ENCODE measurements at regions not wholly inside any gene's neighbourhood (a gene's known extent, or its start where the extent isn't known, plus 50 kb on each side); places are given as distances from the start of the nearest gene placed in this dataset.

DNA sequence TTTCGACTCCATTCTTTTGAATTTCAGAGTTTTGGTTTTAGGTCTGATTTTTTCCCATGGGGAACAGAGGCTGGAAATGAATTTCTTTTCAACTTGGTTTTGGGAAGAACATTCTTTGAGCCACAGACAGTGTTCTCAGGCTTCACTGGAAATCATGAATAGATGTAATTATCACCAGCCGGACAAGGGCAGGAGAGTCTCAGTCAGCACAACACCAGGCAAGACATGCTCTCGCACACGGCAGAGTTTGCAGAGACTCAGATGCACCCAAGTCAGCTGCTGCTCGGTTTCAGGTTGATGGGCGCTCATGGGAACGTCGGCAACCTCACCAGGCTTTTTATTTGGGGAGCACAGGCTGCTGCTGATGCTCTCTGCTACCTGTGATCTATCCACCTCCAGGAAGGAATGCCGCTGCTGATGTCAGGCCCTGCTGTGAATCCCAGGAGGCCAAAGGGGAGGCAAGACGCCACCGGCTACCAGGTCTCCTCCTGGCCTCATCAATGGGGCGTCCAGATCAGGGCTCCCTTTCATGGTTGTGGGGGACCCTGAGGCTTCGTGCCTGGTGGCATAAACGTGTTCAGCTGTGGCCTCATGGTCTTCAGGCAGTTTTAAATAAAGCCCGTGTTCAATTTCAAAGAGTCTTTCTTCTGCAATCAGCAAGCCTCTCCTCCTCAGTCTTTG lies 332.3 kb upstream of the IRX4 start:
- DNase-seq (ENCODE audit: low read depth in 1 of 2, low spot score in 1 of 2): no peak

DNA sequence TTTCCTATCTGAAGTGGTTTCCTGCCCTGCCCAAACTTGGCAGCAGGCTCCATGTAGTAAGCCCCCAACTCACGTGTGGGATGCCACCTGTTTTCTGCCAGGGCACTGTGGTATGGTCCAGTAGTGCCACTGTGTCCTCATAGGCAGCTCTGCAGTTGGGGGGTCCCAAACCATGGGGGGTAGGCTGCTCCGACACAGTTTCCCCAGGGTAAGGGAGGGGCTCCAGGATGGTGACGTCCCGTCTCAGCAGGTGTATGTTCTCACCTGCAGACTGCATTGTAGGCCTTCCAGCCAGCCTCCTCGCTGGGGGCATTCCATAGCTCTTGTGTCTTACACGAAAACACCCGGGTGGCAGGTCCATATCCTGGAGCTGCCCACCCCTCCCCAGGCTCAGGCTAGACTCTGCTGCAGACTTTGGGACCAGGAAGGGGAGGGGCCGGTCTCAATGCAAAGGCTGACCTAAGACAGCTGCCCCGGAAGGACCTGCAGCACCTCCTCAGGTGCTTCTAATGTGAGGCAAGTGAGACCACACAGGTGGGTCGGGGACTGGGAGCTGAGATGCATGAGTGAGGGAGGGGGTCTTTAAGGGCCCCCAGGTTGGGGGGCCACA lies 330.5 kb upstream of the IRX4 start:
- DNase-seq (ENCODE audit: low read depth in 1 of 2, low spot score in 1 of 2): no peak

DNA sequence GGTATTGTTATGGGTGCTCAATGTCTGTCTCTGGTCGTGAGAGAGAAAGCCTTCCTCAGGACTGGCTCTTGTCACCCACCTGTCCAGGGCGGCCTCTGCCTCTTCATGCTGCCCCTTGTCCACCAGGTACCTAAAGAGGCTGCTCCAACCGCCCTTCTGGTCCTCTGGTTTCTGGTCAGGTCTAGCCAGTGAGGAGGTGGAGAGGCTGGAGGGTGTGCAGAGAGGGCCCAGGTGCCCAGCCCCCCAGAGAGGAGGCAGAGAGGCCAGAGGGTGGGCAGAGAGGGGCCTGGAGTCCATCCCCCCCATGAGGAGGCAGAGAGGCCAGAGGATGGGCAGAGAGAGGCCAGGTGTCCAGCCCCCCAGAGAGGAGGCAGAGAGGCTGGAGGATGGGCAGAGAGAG lies 329.8 kb upstream of the IRX4 start:
- no peak for DNase-seq (ENCODE audit: low read depth in 1 of 2, low spot score in 1 of 2)

DNA sequence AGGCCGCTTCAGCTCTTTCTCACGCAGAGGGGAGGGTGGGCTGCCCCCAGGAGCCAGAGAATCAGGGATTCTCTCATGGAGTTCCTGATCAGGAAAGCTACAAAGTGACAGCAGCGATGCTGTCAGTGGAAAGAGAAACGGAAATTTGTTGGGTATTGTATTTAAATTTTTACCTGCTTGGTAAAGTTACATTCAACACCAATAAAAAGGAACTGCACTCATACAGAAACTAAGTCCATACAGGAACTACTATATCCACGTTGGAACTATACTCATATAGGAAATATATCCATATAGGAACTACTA lies 325.5 kb upstream of the IRX4 start:
- no peak for DNase-seq (ENCODE audit: low read depth in 1 of 2, low spot score in 1 of 2)

DNA sequence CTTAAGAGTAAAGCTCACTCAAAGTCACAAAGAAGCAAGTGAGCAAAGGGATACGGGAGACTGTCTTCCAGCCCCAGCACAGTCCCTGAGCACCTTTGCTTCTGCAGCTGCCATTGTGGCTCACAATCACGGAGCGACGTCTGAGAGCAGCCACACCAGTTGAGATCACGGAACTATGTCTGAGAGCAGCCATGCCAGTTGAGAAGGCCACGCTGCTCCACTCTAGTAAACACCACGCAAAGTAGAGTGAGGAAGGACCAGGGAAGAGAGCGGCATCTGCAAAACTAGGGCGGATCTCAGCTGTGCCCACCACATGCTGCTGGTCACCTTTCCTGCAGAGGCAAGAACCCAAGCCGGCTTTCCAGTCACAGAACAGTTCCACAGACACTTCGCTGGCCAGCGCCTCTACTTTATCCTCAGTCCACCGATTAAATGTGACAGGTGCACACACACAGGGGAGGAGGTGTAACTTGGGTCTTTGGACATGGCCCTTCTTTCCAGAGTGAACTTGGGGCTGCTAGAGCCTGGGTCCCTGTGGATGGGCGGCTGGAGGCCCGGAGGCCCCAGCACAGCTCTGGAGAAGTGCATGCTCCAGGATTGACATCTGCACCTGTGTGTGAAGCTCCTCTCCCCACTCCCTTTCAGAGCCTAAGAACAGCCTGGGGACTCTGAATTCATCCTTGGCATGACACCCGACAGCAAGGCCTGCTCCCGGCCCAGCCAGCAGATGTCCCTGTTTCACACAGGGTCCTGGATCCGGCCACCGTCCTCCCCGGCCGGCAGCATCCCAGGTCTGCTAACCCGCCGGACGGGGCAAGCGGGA lies 324.9 kb upstream of the IRX4 start:
- DNase-seq (ENCODE audit: low read depth in 1 of 2, low spot score in 1 of 2): no peak

DNA sequence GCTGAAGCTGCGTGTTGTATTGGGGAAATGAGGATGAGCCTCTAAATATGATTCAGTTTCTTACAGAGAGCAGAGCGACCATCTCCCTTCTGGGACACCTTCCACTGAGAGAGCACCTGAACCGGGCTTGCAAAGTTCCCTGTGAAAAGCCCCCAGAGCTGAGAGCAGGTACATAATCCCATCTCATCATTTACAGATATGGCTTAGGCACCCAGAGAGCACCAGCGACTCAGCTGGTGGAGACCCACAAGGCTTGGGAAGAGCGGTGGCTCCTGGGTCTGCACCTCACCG lies 324.3 kb upstream of the IRX4 start:
- no peak for DNase-seq (ENCODE audit: low read depth in 1 of 2, low spot score in 1 of 2)

DNA sequence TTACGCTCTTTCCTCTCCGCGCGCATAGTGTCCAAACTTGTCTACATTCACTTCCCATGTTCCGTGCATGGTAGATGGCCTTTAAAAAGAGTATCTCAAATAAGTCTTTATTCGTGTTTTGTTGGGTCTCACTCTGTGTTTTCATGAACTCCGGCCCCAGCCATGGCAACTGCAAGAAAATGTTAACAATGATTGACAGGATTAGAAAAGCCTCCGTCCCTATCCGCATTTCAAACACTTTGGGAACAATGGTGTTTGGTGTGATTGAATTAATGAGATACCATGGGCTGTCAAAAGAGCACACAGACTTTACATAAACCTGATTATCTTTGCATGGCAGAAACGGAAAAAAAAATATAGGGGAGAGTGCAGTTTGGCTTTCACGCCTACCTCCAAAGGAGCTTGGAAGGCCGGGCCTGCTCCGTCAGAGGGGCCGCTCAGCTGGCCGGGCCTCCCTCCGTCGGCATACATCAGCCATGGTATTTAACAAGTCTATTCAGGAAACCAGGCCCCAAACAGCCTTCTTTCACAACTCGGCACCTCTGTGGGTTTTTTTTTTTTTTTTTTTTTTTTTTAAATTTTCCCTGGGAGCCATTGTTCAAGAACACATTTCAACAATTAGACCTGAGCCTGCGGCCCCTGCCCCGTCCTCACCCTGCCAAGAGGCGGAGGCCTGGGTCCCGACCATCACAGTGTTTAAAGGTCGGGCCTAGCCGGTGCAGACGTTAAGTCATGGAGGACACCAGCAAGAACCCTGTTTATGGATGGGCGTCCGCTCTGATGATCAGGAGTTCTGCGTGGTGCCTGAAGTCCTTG lies 323.8 kb upstream of the IRX4 start:
- DNase-seq (ENCODE audit: low read depth in 1 of 2, low spot score in 1 of 2): no peak

DNA sequence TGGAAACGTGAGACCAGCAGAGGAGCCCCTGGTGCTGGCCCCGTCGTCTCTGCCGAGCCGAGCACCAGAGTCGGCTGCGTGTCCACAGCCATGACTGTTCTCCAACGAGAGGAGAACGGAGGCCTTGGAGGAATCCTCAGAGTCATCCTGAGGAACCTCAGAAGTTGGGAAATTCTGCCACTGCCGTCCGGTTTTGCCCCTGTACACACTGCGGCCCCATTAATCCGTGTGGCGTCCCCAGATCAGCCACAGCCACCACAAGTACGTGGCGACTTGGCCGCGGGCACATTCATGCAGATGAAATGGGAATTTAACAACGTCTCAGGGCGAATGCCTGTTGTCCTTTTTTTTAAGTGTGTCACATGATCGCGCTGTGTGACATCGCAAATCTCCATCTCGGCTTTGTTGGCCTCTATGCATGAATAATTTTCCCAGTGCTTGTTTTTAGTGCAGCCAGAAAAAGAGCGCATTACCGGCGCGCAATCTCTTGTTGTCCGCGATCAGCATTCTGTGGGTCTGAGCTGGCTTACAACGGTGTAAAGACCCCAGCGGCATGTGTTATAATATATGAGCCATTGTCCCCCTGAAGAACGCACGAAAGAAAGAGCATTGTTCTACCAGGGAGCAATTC lies 323.0 kb upstream of the IRX4 start:
- DNase-seq (ENCODE audit: low read depth in 1 of 2, low spot score in 1 of 2): no peak

DNA sequence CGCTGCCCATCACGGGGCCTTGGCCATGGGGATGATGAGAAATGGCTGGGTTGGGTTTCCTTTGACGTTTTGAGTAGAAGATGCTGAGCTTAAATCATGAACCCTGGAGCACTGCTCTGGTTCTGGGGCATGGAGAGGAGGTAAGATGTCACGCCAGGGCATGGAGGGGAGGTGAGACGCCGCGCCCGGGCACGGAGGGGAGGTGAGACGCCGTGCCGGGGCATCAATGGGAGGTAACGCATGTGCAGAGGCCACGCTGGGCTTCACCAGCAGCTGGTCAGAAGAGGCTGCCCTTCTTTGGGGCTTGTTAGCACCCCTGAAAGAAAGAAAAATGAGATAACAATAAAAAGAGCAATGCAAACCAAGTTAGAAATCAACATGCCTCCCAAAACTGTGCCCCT lies 322.5 kb upstream of the IRX4 start:
- no peak for DNase-seq (ENCODE audit: low read depth in 1 of 2, low spot score in 1 of 2)

DNA sequence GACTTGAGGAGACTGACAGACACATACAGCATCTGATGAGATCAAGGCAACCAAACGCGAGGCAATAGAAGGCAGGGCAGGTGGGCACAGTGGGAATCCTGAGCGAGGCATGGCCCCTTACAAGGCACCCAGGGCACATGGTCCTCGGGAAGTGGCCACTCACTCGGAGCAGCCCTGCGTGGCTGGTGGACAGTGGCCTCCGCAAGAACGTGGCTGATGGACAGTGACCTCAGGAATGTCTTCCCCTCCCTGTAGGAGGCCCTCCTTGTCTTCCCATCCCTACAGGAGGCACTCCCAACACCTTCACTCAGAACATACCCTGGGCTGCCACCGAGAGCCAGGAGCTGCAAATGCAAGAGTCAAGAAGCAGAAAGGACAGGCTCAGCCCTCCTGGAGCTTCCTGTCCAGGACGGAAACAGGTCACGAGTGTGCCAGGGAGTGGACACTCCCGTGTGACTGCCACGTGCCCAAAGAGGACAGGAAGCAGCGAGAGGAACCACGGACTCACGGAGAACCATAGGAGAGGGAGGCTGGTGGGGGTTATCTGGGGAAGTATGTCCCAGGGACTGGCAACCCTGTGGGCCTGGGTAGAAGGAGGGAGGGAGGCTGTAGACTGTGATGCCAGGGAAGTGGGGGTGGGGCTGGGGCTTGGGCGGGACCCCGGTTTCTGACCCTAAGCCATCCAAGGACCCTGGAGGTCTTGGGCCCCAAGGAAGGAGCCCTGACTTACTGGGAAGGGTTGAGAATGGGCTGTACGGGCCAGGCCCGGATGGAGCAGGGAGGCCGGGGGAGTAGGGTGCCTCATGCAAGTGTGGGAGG lies 321.9 kb upstream of the IRX4 start:
- no peak for DNase-seq (ENCODE audit: low read depth in 1 of 2, low spot score in 1 of 2)

DNA sequence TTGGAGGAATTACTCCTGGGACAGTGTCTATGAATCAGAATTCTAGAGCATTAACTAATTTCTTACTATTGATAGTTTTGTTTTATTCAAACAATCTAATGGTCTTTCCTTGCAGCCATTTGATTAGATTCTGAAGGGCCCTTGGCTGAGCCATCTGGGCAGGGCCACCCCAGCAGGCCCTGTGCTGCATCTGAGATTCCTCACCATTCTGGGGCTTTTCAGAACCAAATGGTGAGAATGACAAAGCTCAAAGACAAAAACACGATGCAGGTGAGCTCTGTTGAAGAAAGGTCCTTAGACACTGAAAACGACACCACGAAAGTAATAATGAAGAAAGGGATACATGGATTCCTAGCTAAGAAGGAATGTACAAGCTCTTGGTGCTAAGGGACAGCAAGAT lies 321.0 kb upstream of the IRX4 start:
- DNase-seq (ENCODE audit: low read depth in 1 of 2, low spot score in 1 of 2): no peak

DNA sequence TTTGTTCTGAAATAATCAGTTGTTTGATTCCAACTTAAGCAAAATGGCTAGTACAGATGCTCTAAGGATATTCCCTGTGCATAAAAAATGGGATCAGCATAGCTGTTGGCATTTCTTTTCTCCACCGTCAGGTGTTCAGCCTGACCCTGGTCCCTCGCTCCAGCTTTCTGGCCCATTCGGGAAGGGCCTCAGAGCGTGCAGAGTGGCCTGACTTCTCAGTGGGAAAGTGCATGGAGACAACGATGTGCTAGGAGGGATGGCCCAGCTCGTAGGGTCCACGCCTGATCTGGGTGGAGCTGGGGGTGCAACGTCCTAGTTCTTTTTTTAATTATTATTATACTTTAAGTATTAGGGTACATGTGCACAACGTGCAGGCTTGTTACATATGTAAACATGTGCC lies 319.1 kb upstream of the IRX4 start:
- no peak for DNase-seq (ENCODE audit: low read depth in 1 of 2, low spot score in 1 of 2)

DNA sequence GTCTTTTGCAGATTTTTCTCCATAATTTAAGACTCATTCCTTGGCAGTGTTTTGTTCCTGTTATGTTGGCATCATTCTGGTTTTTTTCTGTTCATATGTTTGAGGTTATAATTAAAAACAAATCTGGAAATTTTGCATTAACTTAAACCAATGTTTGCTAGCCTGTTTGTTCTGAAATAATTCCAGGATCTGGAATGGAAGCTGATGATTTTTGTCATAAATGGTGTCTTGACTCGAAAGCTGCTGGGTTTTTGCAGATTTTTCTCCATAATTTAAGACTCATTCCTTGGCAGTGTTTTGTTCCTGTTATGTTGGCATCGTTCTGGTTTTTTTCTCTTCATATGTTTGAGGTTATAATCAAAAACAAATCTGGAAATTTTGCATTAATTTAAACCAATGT lies 318.7 kb upstream of the IRX4 start:
- DNase-seq (ENCODE audit: low read depth in 1 of 2, low spot score in 1 of 2): no peak

DNA sequence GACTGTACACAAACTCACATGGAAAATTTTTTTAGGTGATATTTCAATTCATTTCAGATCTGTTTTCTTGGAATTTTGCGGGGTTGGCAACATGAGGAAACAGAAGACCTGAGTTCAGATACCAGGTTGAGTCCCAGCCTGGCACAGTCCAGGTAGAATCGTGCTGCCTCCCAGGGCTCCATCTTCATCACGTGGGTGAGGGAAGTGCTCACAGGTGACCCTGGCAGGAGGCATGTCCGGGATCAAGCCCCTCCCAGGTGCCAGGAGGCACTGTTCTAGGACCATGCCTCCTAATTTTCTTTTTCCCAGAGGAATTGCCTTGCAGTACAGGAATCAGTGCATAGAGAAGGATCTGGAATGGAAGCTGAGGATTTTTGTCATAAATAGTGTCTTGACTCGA lies 318.3 kb upstream of the IRX4 start:
- no peak for DNase-seq (ENCODE audit: low read depth in 1 of 2, low spot score in 1 of 2)

DNA sequence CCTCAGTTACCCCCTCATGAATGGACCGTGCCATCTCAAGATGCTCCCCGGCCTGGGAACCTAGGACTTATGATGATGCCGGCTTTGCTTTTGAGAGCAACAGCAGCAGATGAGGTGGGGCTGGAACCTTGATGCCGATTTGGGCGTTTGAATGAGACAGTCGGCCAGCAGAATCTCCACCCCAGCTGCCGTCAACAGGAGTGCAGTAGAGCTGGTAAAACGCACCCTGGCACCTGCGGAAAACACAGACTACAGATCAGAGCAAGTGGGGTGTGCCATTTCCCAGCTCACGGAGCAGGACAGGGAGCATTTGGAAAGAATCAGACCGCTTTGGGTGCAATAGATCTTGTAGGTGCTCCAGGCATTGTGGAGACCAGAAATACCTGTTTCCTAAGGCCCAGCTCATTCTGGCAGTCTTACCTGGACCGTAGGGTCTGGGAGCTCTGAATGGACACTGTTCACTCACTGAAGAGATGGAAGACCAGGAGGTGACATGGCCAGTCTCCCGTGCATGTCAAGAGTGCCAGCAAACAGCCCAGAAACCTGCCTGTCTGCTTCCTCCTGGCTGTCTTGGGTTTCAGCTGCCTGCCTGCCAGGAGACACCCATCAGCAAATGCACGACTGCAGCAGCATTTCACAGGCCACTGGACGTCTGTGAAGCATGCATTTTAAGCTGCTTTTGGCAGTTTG lies 317.7 kb upstream of the IRX4 start:
- no peak for DNase-seq (ENCODE audit: low read depth in 1 of 2, low spot score in 1 of 2)

DNA sequence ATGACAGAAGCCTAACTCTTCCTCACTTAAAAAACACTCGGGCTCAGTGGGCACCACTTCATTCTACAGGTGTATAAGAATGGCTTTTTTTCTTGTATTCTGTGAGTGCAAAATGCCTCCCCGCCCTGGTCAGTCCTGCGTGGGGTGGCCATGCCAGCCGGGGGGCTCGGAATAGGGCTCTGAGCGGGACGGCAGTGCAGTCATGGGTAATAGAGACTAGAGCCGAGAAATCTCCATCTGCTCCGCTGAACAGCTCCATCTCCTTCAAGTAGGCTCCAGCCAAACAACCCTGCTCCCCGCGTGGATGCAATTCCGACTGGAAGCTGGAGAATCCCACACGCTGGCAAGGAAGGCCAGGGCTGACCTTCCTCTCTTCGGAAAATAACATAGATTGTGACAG lies 317.0 kb upstream of the IRX4 start:
- no peak for DNase-seq (ENCODE audit: low read depth in 1 of 2, low spot score in 1 of 2)

DNA sequence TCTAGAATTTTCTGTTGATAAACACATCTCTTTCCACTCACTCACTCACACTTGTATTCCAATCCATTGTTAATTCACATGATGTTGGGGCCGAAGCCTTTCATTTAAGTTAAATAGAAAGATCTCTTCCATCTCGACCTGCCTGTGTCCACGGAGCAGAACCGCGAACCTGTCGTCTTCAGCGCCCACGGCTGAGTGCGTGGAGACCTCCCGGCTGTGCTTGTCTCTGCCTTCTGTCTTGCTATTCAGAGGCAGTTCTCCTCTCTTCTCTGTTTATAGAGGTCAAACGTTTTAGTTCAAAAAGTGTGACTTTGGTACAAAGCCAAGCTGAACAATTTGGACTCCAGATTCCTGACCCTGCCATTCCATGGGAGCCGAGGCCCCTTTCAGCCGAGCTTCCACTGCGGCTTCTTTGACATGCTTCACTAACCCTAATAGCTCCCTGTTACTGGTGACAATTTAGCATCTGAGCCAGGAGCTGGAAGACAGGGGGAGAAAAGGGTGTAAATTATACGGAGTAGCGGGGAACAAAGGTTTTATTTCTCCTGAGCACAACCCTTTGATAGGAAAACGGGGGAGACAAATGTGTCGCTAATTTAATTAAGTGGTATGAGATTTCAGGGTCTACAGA lies 314.4 kb upstream of the IRX4 start:
- DNase-seq (ENCODE audit: low read depth in 1 of 2, low spot score in 1 of 2): no peak

DNA sequence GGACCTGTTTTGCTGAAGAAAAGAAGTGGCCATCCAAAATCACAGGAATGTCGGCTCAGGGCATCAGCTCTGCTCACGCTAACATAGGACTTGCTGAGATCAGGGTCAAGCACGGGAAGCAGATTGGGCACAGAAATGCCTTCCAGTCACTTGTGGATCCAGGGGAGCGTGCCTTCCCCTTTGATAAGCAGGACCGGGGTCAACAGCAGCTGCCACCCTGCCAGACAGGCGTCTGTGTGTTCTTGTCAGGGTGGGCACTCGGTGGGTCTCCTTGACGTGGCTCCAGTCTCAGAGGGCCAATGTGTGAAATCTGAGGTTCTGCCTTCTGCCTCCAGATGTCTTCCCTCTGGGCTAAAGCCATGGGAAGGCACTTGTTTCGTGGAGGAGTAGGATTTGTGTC lies 313.7 kb upstream of the IRX4 start:
- DNase-seq (ENCODE audit: low read depth in 1 of 2, low spot score in 1 of 2): no peak

DNA sequence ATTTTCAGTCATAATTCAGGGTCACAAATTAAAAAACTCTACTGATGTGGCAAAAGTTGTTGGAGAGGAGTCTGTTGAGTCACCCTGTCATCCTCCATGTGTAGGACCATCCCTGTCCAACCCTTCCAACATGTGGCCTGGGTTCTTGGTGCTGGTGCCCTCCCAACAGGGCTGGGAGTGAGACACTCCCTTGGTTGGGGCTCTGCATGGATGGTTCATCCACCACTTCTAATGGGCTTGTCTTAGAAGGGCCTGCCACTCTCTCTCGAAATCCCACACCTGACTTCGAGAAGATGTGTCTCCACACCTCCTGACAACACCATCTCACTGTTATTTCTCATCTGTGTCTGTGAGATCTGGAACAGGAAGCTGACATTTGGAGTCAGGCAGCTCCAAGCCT lies 312.2 kb upstream of the IRX4 start:
- DNase-seq (ENCODE audit: low read depth in 1 of 2, low spot score in 1 of 2): no peak

DNA sequence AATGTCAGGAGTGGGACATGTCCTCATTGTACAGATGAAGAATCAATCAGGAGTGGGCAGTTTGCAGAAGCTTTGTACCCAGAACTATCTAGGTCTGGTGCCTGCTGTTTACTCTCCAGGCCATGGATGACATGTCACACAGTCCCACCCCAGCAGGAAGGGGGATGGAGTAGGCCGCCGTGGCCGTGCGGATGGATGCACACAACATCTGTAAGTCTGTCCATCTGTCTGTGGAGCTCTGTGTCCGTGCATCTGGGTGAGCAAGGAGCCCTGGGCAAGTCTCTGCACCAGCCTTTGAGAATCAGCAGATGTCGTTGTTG lies 311.5 kb upstream of the IRX4 start:
- no peak for DNase-seq (ENCODE audit: low read depth in 1 of 2, low spot score in 1 of 2)
